ENCODE measurements at regions not wholly inside any gene's neighbourhood (a gene's known extent, or its start where the extent isn't known, plus 50 kb on each side); places are given as distances from the start of the nearest gene placed in this dataset.

DNA sequence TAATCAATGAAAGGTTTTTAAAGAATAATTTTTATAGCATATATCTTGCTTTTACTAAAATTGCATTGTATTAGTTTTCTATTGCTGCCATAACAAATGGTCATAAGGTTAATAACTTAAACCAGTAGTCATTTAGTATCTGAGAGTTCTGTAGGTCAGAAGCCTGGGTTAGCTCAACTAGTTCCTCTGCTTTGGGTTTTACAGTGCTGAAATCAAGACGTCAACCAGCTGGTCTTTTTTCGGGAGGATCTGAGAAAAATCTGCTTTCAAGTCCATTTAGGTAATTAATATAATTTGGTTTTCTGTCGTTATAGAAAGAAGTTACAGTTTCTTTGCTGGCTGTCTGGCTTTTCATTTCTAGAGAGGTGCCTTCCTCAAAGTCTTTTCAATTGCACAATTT lies 577.7 kb downstream of the MRPL39 start:
- Histone ChIP-seq H3K27me3 (ENCODE audit: insufficient read depth, low read length, poor library complexity) (no peaks in the 10 kb centered on the region), H3K4me3 (ENCODE audit: low read depth in 1 of 2, low read length in 2 of 2) (no peak overlapping the region), H3K79me2 (ENCODE audit: insufficient read depth, low read length) (no peaks in the 10 kb centered on the region), H3K9ac (ENCODE audit: low read depth, low read length) (no peak overlapping the region), H3K4me2 (ENCODE audit: insufficient read depth, low read length) (no peak overlapping the region), H3K27ac (ENCODE audit: low read length) (no peak overlapping the region), H3K36me3 (ENCODE audit: insufficient read depth, low read length) (no peaks in the 10 kb centered on the region), H3K4me1 (ENCODE audit: insufficient read depth, low read length) (no peaks in the 10 kb centered on the region), H2AFZ (ENCODE audit: low read depth, low read length) (no peak overlapping the region), H3K9me3 (ENCODE audit: insufficient read depth, low read length, severe bottlenecking) (no peaks in the 10 kb centered on the region), H4K20me1 (ENCODE audit: insufficient read depth, low read length) (no peaks in the 10 kb centered on the region)
- TF ChIP-seq, protein P1, sequence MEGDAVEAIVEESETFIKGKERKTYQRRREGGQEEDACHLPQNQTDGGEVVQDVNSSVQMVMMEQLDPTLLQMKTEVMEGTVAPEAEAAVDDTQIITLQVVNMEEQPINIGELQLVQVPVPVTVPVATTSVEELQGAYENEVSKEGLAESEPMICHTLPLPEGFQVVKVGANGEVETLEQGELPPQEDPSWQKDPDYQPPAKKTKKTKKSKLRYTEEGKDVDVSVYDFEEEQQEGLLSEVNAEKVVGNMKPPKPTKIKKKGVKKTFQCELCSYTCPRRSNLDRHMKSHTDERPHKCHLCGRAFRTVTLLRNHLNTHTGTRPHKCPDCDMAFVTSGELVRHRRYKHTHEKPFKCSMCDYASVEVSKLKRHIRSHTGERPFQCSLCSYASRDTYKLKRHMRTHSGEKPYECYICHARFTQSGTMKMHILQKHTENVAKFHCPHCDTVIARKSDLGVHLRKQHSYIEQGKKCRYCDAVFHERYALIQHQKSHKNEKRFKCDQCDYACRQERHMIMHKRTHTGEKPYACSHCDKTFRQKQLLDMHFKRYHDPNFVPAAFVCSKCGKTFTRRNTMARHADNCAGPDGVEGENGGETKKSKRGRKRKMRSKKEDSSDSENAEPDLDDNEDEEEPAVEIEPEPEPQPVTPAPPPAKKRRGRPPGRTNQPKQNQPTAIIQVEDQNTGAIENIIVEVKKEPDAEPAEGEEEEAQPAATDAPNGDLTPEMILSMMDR (IDR thresholded peaks at IDR 0.05; ENCODE audit: borderline replicate concordance, extremely low read depth, low read length, poor library complexity, severe bottlenecking), result no peak
- no peak for TF ChIP-seq EZH2 (IDR thresholded peaks at IDR 0.05; ENCODE audit: borderline replicate concordance, low read depth, low read length, severe bottlenecking)
- DNase-seq (no peak), ATAC-seq (ENCODE audit: insufficient read depth, low read depth) (no peak)

DNA sequence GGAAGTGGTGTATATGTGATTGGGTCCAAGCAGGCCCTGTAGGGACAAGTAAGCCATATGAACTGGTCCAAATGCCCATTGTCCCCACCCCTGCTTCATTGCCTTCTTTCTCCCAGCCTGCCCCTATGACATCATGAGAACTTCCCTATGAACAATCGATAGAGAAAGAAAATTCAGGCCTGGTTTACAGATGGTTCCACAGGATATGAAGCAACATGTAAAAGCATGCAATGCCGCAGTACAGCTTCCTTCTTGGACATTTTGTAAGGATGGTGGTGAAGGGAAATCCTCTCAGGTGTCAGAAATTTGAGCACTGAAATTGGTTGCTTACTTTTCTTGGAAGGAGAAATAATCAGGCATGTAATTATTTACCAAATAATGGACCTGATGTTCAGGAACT lies 581.7 kb downstream of the MRPL39 start:
- no peak overlapping the region for H2AFZ ChIP-seq (ENCODE audit: low read depth, low read length)

DNA sequence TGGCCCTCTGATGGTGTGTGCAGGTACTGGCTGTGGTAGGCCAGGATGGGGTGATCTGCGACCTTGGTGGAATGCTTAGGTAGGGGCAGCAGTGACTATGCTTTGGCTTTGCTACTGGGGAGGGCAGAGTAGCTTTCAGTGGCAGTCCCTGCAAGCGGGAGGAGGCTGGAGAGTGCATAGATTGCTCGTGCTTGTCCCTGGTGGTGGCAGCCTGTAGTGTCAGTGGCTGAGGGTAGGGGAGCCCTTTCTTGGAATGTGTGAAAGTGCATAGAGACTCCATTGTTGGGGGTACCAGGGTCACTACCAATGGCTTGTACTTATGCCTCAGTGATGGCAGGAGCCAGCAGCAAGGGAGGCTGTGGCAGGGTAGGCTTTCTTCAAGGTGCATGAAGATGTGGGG lies 582.6 kb downstream of the MRPL39 start:
- DNase-seq, result no peak
- TF ChIP-seq EZH2 (IDR thresholded peaks at IDR 0.05; ENCODE audit: borderline replicate concordance, low read depth, low read length, severe bottlenecking), result no peak
- TF ChIP-seq, protein P1 (IDR thresholded peaks at IDR 0.05; ENCODE audit: borderline replicate concordance, extremely low read depth, low read length, poor library complexity, severe bottlenecking), result no peak

More for the DNA sequence above, 581.7 kb downstream of the MRPL39 start:
- no peak overlapping the region for H3K9ac ChIP-seq (ENCODE audit: low read depth, low read length)
- H3K36me3 ChIP-seq (ENCODE audit: insufficient read depth, low read length), result no peaks in the 10 kb centered on the region
- no peak for ATAC-seq (ENCODE audit: insufficient read depth, low read depth)
- no peak overlapping the region for H3K4me3 ChIP-seq (ENCODE audit: low read depth in 1 of 2, low read length in 2 of 2)
- TF ChIP-seq, protein P1 (IDR thresholded peaks at IDR 0.05; ENCODE audit: borderline replicate concordance, extremely low read depth, low read length, poor library complexity, severe bottlenecking), result no peak
- no peak for TF ChIP-seq EZH2 (IDR thresholded peaks at IDR 0.05; ENCODE audit: borderline replicate concordance, low read depth, low read length, severe bottlenecking)
- no peak overlapping the region for H3K4me2 ChIP-seq (ENCODE audit: insufficient read depth, low read length)
- no peaks in the 10 kb centered on the region for H4K20me1 ChIP-seq (ENCODE audit: insufficient read depth, low read length)
- H3K9me3 ChIP-seq (ENCODE audit: insufficient read depth, low read length, severe bottlenecking), result no peaks in the 10 kb centered on the region
- no peak overlapping the region for H3K27ac ChIP-seq (ENCODE audit: low read length)
- no peaks in the 10 kb centered on the region for H3K79me2 ChIP-seq (ENCODE audit: insufficient read depth, low read length)
- H3K27me3 ChIP-seq (ENCODE audit: insufficient read depth, low read length, poor library complexity), result no peaks in the 10 kb centered on the region
- DNase-seq, result no peak
- no peaks in the 10 kb centered on the region for H3K4me1 ChIP-seq (ENCODE audit: insufficient read depth, low read length)

DNA sequence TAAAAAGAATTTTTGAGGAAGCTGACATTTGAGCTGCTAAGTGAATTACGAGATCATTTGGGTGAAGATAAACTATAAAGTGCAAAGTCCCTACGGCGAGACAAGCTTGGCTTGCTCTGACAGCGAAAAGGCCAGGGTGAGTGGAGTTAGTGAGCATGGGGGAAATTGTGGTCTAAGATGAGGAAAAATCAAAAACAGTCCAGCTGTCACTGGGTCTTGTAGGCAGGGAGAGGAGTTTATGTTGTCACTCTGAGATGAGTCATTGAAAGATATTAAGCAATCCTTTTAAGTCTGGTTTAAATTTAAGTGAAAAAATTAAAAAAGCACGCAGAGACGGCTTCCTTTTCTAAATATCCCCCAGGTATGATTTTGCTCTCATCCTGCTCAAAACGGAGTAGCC lies 601.9 kb downstream of the MRPL39 start:
- ATAC-seq (ENCODE audit: insufficient read depth, low read depth), result no peak
- TF ChIP-seq EZH2 (IDR thresholded peaks at IDR 0.05; ENCODE audit: borderline replicate concordance, low read depth, low read length, severe bottlenecking), result no peak
- TF ChIP-seq, protein P1 (IDR thresholded peaks at IDR 0.05; ENCODE audit: borderline replicate concordance, extremely low read depth, low read length, poor library complexity, severe bottlenecking), result no peak
- DNase-seq, result no peak

More for the DNA sequence above, 582.6 kb downstream of the MRPL39 start:
- Histone ChIP-seq H3K4me3 (ENCODE audit: low read depth in 1 of 2, low read length in 2 of 2) (no peak overlapping the region), H3K36me3 (ENCODE audit: insufficient read depth, low read length) (no peaks in the 10 kb centered on the region), H3K79me2 (ENCODE audit: insufficient read depth, low read length) (no peaks in the 10 kb centered on the region), H2AFZ (ENCODE audit: low read depth, low read length) (no peak overlapping the region), H3K4me2 (ENCODE audit: insufficient read depth, low read length) (no peak overlapping the region), H3K27me3 (ENCODE audit: insufficient read depth, low read length, poor library complexity) (no peaks in the 10 kb centered on the region), H3K27ac (ENCODE audit: low read length) (no peak overlapping the region), H3K9me3 (ENCODE audit: insufficient read depth, low read length, severe bottlenecking) (no peaks in the 10 kb centered on the region), H3K9ac (ENCODE audit: low read depth, low read length) (no peak overlapping the region), H3K4me1 (ENCODE audit: insufficient read depth, low read length) (no peaks in the 10 kb centered on the region), H4K20me1 (ENCODE audit: insufficient read depth, low read length) (no peaks in the 10 kb centered on the region)
- no peak for ATAC-seq (ENCODE audit: insufficient read depth, low read depth)

More for the DNA sequence above, 601.9 kb downstream of the MRPL39 start:
- H4K20me1 ChIP-seq (ENCODE audit: insufficient read depth, low read length), result no peaks in the 10 kb centered on the region
- H3K9ac ChIP-seq (ENCODE audit: low read depth, low read length), result no peak overlapping the region
- no peak overlapping the region for H2AFZ ChIP-seq (ENCODE audit: low read depth, low read length)
- H3K4me3 ChIP-seq (ENCODE audit: low read depth in 1 of 2, low read length in 2 of 2), result no peak overlapping the region
- H3K4me1 ChIP-seq (ENCODE audit: insufficient read depth, low read length), result no peaks in the 10 kb centered on the region
- H3K27ac ChIP-seq (ENCODE audit: low read length), result no peak overlapping the region
- H3K79me2 ChIP-seq (ENCODE audit: insufficient read depth, low read length), result no peaks in the 10 kb centered on the region
- no peaks in the 10 kb centered on the region for H3K27me3 ChIP-seq (ENCODE audit: insufficient read depth, low read length, poor library complexity)
- H3K36me3 ChIP-seq (ENCODE audit: insufficient read depth, low read length), result no peaks in the 10 kb centered on the region
- H3K9me3 ChIP-seq (ENCODE audit: insufficient read depth, low read length, severe bottlenecking), result no peaks in the 10 kb centered on the region
- H3K4me2 ChIP-seq (ENCODE audit: insufficient read depth, low read length), result no peak overlapping the region

Data from DND-41 (cell line).